ENCODE measurements at regions not wholly inside any gene's neighbourhood (a gene's known extent, or its start where the extent isn't known, plus 50 kb on each side); places are given as distances from the start of the nearest gene placed in this dataset.
A peak's percentile ranks its signal among the peaks of the same experiment; 100 is the strongest.

- DNase-seq (ENCODE audit: low spot score) (no peak), ATAC-seq (no peak)
Observed at GRCh38 chr3:82942041-82942440, 1180.6 kb upstream of the GBE1 start.

GRCh38 chr3:82940124-82940523 lies 1178.7 kb upstream of the GBE1 start:
- ATAC-seq (no peak), DNase-seq (ENCODE audit: low spot score) (no peak)

DNA sequence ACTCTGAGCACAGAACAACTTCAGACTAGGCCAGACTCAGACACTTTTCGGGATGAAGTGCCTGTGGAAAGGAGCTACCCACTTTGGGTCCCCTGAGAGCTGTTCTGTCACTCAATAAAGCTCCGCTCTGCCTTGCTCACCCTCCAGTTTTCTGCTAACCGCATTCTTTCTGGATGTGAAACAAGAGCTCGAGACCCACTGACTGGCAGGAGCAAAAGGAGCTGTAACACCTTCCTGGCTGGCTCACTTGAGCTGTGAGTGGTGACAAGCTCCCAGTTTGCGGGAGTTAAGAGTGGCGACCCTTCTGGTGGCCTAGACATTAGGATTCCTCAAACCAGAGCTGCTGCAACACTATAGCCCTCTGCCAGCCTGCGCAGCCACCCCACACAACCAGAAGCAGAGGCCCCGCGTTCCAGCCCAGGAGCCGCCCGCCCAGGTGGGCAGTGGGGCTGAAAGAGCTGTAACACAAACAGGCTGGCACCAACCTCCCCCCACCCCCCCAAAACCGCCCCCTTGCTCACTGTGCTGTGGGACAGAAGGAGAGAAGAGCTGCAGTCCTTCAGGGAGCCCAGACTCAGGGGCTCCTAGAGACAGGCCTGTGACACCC lies 1178.1 kb upstream of the GBE1 start:
- no peak for DNase-seq (ENCODE audit: low spot score)
- no peak for ATAC-seq

GRCh38 chr3:82938821-82939328 lies 1177.4 kb upstream of the GBE1 start:
- DNase-seq (ENCODE audit: low spot score) (peak; percentile 38), ATAC-seq (no peak)

DNA sequence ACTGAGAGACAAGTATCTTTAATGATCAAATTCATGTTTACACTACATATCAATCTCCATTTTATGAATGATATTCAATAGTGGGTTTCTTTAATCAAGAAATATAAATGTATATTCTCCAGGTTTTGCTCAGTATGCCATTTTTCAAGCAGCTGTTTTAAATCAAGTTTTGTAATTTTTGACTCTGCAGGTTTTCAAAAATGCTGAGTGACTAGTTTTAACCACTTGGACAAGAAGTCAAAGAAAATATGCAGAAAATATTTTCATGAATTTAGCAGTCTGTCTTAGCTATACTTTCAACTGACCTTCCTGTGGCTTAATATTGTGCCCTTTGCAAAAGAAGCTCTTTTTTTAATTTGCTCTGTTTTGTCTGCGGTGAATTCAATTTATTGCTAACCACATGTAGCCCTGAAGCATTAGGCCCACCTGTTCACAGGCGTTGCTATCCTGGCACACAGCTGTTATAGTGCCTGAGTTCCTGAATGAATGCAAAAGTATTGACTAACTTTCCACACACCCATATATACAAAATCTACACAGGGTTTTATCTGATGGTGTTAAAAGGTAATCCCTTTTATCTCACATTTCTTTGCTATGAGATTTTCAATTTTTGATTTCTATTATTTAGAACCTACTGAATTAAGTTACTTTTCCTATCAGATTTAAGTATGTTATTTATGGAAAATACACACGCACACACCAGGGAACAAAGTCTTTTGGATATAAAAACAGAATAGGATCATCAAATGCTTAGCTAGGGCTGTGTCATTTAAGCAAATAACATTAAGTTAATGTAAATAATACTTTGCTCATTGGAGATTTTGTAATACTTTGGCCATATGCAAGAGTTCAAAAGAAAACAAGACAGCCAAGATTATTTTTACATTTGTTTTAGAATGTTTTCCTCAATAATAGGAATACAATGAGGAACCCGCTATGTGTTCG lies 1166.1 kb upstream of the GBE1 start:
- DNase-seq (ENCODE audit: low spot score) = no peak
- ATAC-seq = peak; percentile 79

- ATAC-seq (no peak), DNase-seq (ENCODE audit: low spot score) (no peak)
Observed at GRCh38 chr3:82891028-82891427, 1129.6 kb upstream of the GBE1 start.

GRCh38 chr3:82883072-82883471 lies 1121.6 kb upstream of the GBE1 start:
- DNase-seq (ENCODE audit: low spot score) (no peak), ATAC-seq (no peak)

GRCh38 chr3:82875401-82875800 lies 1114.0 kb upstream of the GBE1 start:
- DNase-seq (ENCODE audit: low spot score) (no peak), ATAC-seq (no peak)

- ATAC-seq = no peak
- no peak for DNase-seq (ENCODE audit: low spot score)
Observed at GRCh38 chr3:82839871-82840270, 1078.4 kb upstream of the GBE1 start.

GRCh38 chr3:82834098-82834497 lies 1072.7 kb upstream of the GBE1 start:
- DNase-seq (ENCODE audit: low spot score) = no peak
- ATAC-seq = no peak

GRCh38 chr3:82824491-82824890 lies 1063.0 kb upstream of the GBE1 start:
- ATAC-seq = no peak
- no peak for DNase-seq (ENCODE audit: low spot score)

DNA sequence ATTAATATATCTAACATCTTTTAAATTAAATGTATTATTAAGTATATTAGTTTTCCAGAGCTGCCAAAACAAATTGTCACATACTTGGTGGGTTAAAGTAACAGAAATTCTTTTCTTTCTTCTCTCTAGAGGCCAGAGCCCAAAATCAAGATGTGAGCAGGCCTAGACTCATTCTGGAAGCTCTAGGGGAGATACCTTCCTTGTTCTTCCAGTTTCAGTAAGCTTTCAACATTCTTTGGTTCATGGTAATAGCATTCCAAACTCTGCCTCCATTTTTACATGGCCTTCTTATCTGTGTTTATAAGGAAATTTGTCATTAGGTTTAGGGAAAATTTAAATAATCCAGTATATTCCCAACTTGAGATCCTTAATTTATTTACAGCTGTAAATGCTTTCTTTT lies 1054.6 kb upstream of the GBE1 start:
- DNase-seq (ENCODE audit: low spot score) = no peak
- ATAC-seq = no peak

DNA sequence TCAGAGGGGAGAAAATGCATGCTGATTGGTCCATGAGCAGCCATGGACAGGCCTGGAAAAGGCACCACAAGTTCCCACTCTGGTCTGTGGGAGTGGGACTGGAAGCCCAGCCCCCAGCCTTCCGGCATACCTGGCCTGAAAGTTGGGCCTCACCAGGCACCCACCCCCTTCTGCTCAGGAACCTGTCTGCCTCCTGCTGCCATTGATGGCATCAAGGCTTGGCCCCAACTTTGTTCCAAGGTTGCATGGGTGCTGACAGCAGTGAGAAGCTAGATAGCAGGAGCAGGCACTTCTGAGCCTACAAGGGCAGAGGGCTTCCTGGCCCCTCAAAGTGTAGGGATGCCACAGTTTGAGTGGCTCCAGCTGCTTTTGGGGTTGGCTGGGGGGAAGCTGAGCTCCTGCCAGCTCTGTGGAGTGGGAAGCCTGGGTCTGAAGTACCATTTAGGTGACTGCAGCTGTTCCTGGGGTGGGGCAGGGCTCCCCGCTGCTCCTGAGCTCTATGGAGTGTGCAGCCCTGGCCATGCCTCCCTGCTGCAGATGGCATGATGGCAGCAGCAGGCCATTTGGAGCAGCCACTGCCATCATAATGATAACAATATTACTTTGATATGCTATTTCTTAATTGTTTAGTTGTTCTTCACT lies 1054.1 kb upstream of the GBE1 start:
- DNase-seq (ENCODE audit: low spot score) (no peak), ATAC-seq (no peak)

GRCh38 chr3:82814660-82815059 lies 1053.2 kb upstream of the GBE1 start:
- ATAC-seq (no peak), DNase-seq (ENCODE audit: low spot score) (no peak)

GRCh38 chr3:82807781-82808180 lies 1046.3 kb upstream of the GBE1 start:
- DNase-seq (ENCODE audit: low spot score) (no peak), ATAC-seq (no peak)

- DNase-seq (ENCODE audit: low spot score) (no peak), ATAC-seq (no peak)
Observed at GRCh38 chr3:82802501-82802900, 1041.1 kb upstream of the GBE1 start.

DNA sequence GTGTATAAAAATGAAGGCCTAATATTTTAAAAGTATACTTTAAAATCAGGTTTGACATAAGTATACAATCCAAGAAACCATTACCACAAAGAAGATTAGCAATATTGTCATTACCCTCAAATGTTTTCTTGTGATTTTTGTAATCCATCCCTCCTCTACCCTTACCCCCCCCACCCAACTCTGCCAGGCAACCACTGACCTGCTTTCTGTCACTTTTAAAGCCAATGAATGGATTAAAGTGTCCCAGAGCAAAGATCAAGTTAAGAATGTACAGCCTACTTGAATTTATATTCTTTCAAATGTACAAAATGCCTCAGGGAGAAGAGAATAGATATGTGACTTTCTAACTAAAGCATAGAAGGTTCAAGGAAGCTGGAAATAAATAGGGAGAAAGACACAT lies 1038.8 kb upstream of the GBE1 start:
- DNase-seq (ENCODE audit: low spot score) (no peak), ATAC-seq (no peak)

DNA sequence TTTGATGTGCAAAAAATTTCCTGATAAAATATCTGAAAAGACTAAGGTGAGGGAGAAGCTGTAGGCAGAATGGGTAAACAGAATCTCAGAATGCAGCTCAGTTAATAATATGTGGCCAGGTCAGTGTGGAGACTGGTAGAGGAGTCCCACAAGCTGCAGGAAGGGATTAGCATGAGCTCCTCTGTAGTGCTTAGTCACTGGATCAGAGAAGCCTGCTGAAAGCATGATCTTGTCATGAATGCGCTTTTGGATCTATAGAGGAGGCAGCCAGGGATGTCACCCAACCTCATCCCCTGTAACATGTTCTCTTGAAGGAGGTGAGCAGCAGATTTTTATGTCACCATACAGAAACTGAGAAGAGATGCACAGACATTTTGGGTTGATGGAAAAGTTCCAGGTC lies 1035.3 kb upstream of the GBE1 start:
- ATAC-seq (no peak), DNase-seq (ENCODE audit: low spot score) (no peak)

DNA sequence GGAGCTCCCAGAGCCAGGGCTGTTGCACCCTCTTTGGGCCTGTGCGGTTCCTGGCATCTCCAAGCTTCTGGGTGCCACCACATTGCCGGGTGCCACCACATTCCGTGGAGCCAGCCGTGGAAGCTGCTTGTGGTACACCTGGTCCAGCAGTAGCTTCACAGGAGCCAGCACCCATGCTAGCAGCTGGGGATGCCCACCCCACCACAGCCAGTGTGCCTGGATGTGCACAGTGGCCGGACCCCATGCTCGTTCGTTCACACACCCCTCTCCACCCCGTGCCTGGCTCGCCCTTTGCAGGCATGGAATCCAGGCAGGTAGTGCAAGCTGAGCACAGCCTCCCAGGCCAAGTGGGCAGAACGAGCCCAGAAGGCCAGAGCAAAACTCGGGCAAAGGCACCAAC lies 1029.8 kb upstream of the GBE1 start:
- no peak for DNase-seq (ENCODE audit: low spot score)

DNA sequence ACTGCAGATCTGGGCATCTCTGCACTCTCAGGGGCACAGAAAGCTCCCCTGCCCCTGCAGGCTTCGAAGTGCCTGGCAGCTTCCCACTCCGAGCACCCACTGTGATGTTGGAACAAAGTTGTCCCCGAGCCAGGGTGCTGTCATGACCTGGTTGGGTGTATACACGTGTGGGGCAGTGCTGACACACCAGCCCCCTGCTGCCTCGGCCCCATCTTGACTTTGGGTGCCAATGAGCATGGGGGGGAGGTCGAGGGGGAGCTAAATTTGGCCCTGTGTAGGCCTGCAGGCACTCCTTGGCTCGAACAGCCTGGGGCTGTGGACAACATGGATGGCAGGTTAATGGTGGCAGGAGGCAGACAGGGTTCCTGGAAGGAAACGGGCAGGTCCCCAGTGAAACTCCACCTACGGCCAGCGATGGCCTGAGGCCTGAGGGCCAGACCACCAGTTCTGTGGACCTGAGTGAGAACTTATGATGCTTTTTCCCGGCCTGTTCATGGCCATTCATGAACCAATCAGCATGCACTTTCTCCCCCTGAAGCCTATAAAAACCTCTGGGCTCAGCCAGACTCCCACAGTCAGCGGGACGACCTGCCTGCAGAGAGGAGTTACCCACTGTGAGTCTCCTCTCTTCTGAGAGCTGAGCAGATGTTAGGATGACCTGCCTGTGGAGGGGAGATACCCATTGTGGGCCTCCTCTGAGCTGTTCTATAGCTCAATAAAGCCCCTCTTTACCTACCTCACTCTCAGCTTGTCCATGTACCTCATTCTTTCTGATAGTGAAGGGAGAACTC lies 1029.1 kb upstream of the GBE1 start:
- DNase-seq (ENCODE audit: low spot score) (no peak), ATAC-seq (no peak)

More for the DNA sequence above, 1029.8 kb upstream of the GBE1 start:
- ATAC-seq = no peak

DNA sequence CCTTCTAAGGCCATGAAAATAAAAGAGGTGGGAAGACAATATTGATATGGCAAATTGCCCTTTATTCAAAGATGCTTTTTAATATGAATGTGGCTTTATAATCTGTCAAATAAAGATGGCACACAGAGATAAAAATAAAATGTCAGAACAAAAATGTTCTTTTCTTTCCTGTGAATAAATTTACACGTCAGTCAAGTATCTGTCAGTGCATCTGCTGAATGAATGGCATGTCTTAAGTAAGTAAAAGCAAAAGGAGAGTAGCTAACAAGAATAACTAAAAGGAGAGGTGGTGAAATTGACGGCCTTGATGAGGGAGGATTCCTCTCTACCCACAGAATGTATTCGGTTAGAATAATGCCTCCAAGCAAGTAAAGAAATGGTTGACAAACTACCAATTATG lies 1021.7 kb upstream of the GBE1 start:
- DNase-seq (ENCODE audit: low spot score) (no peak), ATAC-seq (no peak)

All from left lobe of liver (tissue), 2 donors.